ENCODE measurements at regions not wholly inside any gene's neighbourhood (a gene's known extent, or its start where the extent isn't known, plus 50 kb on each side); places are given as distances from the start of the nearest gene placed in this dataset.

GRCh38 chr9:115681585-115681984 lies 472.0 kb upstream of the PAPPA start:
- H3K36me3 ChIP-seq: no peaks in the 10 kb centered on the region
- H3K27me3 ChIP-seq: no peaks in the 10 kb centered on the region
- no peak overlapping the region for H3K4me3 ChIP-seq
- TF ChIP-seq EP300 (IDR thresholded peaks at IDR 0.05) (no peak), POLR2A (IDR thresholded peaks at IDR 0.05) (no peak), CTCF (IDR thresholded peaks at IDR 0.05) (no peak)
- H3K9me3 ChIP-seq: peaks cover 0 to 9% (median 0%) of the 10 kb centered on the region in 4 donors
- DNase-seq (ENCODE audit: low spot score in 2 of 2): no peak
- no peak overlapping the region for H3K27ac ChIP-seq
- H3K4me1 ChIP-seq: no peaks in the 10 kb centered on the region
- WGBS, 2 donors: 27 to 28% methylated on average over 3 of the region's 3 CpGs

GRCh38 chr9:115686069-115686468 lies 467.5 kb upstream of the PAPPA start:
- DNase-seq (ENCODE audit: low spot score in 2 of 2): no peak
- H3K27me3 ChIP-seq: no peaks in the 10 kb centered on the region
- H3K4me3 ChIP-seq: no peak overlapping the region
- no peak overlapping the region for H3K27ac ChIP-seq
- no peak for TF ChIP-seq EP300 (IDR thresholded peaks at IDR 0.05)
- H3K9me3 ChIP-seq: peaks cover 0 to 9% (median 0%) of the 10 kb centered on the region in 4 donors
- 88 to 94% methylated on average over 1 of the region's 1 CpG for WGBS, 2 donors
- no peaks in the 10 kb centered on the region for H3K36me3 ChIP-seq
- no peaks in the 10 kb centered on the region for H3K4me1 ChIP-seq

GRCh38 chr9:115687356-115687755 lies 466.2 kb upstream of the PAPPA start:
- H3K27ac ChIP-seq: no peak overlapping the region
- H3K9me3 ChIP-seq: peaks cover 0 to 9% (median 0%) of the 10 kb centered on the region in 4 donors
- no peaks in the 10 kb centered on the region for H3K27me3 ChIP-seq
- 83% methylated on average over 3 of the region's 3 CpGs for WGBS, 2 donors
- TF ChIP-seq EP300 (IDR thresholded peaks at IDR 0.05) (no peak), CTCF (IDR thresholded peaks at IDR 0.05) (no peak), POLR2A (IDR thresholded peaks at IDR 0.05) (no peak)
- H3K36me3 ChIP-seq: no peaks in the 10 kb centered on the region
- no peak overlapping the region for H3K4me3 ChIP-seq
- H3K4me1 ChIP-seq: no peaks in the 10 kb centered on the region
- no peak for DNase-seq (ENCODE audit: low spot score in 2 of 2)

GRCh38 chr9:115689331-115689730 lies 464.3 kb upstream of the PAPPA start:
- TF ChIP-seq CTCF (IDR thresholded peaks at IDR 0.05): no peak
- TF ChIP-seq EP300 (IDR thresholded peaks at IDR 0.05): no peak
- TF ChIP-seq POLR2A (IDR thresholded peaks at IDR 0.05): no peak
- H3K27me3 ChIP-seq: no peaks in the 10 kb centered on the region
- no peak overlapping the region for H3K27ac ChIP-seq
- WGBS, 2 donors: 64 to 73% methylated on average over 1 of the region's 1 CpG
- no peak for DNase-seq (ENCODE audit: low spot score in 2 of 2)
- peaks cover 0 to 8% (median 0%) of the 10 kb centered on the region in 4 donors for H3K9me3 ChIP-seq
- no peaks in the 10 kb centered on the region for H3K4me1 ChIP-seq
- H3K4me3 ChIP-seq: no peak overlapping the region
- H3K36me3 ChIP-seq: no peaks in the 10 kb centered on the region

GRCh38 chr9:115690786-115691496 lies 462.6 kb upstream of the PAPPA start:
- WGBS, 2 donors: 77 to 84% methylated on average over 5 of the region's 5 CpGs
- TF ChIP-seq EP300 (IDR thresholded peaks at IDR 0.05) (peak in 1 of 2 donors; percentile 53), CTCF (IDR thresholded peaks at IDR 0.05) (no peak), POLR2A (IDR thresholded peaks at IDR 0.05) (no peak)
- Histone ChIP-seq H3K9me3 (no peaks in the 10 kb centered on the region), H3K36me3 (no peaks in the 10 kb centered on the region), H3K27ac (peak overlapping the region in 1 of 4 donors; percentile 21), H3K4me1 (no peaks in the 10 kb centered on the region), H3K4me3 (no peak overlapping the region), H3K27me3 (no peaks in the 10 kb centered on the region)
- no peak for DNase-seq (ENCODE audit: low spot score in 2 of 2)

All from tibial nerve (tissue), 4 donors.